WTC11 (cell line): ENCODE measurements at regions not wholly inside any gene's neighbourhood (a gene's known extent, or its start where the extent isn't known, plus 50 kb on each side); places are given as distances from the start of the nearest gene placed in this dataset.

Experiments
- CTCF ChIP-seq: fragments of 200-600 bp; IDR thresholded peaks from 2 replicates; pipeline ENCODE4 v1.8.0; 2022; ENCODE audit warnings: antibody characterized with exemption
- E2F5 ChIP-seq: sonication (generic); formaldehyde crosslinking; IDR thresholded peaks from 2 replicates; pipeline ENCODE4 v1.8.1; 2022; ENCODE audit warnings: mild to moderate bottlenecking, moderate library complexity, missing genetic modification reagents
- FOXJ3 ChIP-seq: sonication (generic); formaldehyde crosslinking; IDR thresholded peaks from 2 replicates; pipeline ENCODE4 v1.9.0; 2021; ENCODE audit warnings: missing genetic modification reagents, mild to moderate bottlenecking, borderline replicate concordance
- MAX ChIP-seq: sonication (generic); formaldehyde crosslinking; IDR thresholded peaks from 2 replicates; pipeline ENCODE4 v1.8.0; 2022; ENCODE audit warnings: mild to moderate bottlenecking, missing genetic modification reagents
- NFYB ChIP-seq: sonication (generic); formaldehyde crosslinking; conservative IDR thresholded peaks from 2 replicates; pipeline ENCODE4 v1.8.0; 2022; ENCODE audit warnings: low read depth, missing genetic modification reagents
- SP1 ChIP-seq: sonication (generic); formaldehyde crosslinking; conservative IDR thresholded peaks from 2 replicates; pipeline ENCODE4 v1.8.1; 2022; ENCODE audit warnings: missing genetic modification reagents
- ZNF232 ChIP-seq: sonication (generic); formaldehyde crosslinking; IDR thresholded peaks from 2 replicates; pipeline ENCODE4 v1.8.0; 2022; ENCODE audit warnings: mild to moderate bottlenecking, missing genetic modification reagents
- ZNF416 ChIP-seq: fragments of 250-450 bp; sonication (Bioruptor Pico); IDR thresholded peaks from 2 replicates; pipeline ENCODE4 v1.9.0; 2021; ENCODE audit warnings: mild to moderate bottlenecking, inconsistent platforms

GRCh38 chr2:106735807-106736206, 150.2 kb downstream of the ST6GAL2 start:
- TF ChIP-seq CTCF (no peak), ZNF416 (no peak), MAX (no peak), FOXJ3 (no peak), SP1 (no peak), NFYB (CRISPR knock-in tag) (no peak), E2F5 (CRISPR knock-in tag) (no peak), ZNF232 (CRISPR knock-in tag) (no peak)
